PC-9 (cell line): ENCODE measurements at regions not wholly inside any gene's neighbourhood (a gene's known extent, or its start where the extent isn't known, plus 50 kb on each side); places are given as distances from the start of the nearest gene placed in this dataset.

ENCODE experiments used
- EZH2 ChIP-seq: fragments of 200-600 bp; sonication (generic); IDR thresholded peaks from 2 replicates; pipeline ENCODE4 v1.8.0; 2017; ENCODE audit warnings: antibody characterized with exemption, low read depth
- TF ChIP-seq, protein P1 (sequence below): fragments of 200-600 bp; sonication (generic); conservative IDR thresholded peaks from 2 replicates; pipeline ENCODE4 v1.6.1; 2017; ENCODE audit warnings: mixed run types, antibody characterized with exemption, mild to moderate bottlenecking, moderate library complexity

- TF ChIP-seq, protein P1, sequence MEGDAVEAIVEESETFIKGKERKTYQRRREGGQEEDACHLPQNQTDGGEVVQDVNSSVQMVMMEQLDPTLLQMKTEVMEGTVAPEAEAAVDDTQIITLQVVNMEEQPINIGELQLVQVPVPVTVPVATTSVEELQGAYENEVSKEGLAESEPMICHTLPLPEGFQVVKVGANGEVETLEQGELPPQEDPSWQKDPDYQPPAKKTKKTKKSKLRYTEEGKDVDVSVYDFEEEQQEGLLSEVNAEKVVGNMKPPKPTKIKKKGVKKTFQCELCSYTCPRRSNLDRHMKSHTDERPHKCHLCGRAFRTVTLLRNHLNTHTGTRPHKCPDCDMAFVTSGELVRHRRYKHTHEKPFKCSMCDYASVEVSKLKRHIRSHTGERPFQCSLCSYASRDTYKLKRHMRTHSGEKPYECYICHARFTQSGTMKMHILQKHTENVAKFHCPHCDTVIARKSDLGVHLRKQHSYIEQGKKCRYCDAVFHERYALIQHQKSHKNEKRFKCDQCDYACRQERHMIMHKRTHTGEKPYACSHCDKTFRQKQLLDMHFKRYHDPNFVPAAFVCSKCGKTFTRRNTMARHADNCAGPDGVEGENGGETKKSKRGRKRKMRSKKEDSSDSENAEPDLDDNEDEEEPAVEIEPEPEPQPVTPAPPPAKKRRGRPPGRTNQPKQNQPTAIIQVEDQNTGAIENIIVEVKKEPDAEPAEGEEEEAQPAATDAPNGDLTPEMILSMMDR = no peak
- no peak for TF ChIP-seq EZH2
Observed at GRCh38 chr13:67493835-67494234, 263.7 kb upstream of the PCDH9 start.
